ENCODE measurements at regions not wholly inside any gene's neighbourhood (a gene's known extent, or its start where the extent isn't known, plus 50 kb on each side); places are given as distances from the start of the nearest gene placed in this dataset.

DNA sequence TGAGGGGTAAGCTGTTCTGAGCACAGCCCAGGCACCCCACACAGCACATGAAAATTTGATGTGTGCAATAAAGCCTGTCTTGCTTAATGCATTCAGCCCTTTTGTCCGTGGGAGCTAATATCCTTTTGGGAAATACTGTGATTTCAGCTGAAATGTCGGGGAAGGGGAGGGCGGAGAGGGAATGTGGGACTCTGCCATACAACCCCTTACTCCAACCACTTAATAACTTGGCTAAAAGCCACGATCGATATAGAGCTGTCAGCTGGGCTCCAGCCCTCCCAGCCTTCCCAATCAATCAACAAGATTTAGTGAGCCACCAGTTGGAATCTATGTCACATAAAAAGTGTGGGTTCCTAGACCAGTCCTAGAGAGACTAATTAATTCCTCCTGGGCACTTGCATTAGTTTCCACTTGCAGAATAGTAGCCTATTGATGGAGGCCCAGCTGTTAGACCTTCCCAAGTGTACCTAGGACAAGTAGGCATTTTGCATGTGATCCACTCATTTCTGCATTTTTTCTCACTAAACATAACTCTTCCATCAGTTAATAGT, 82.7 kb upstream of the PIRT start:
- POLR2A ChIA-PET = no interaction called here
- no peak overlapping the region for H3K9ac ChIP-seq (replicated peaks; ENCODE audit: extremely low read depth, insufficient read depth, low read length)
- intact Hi-C loops (cut with micrococcal nuclease) = no loop called here
- H3K36me3 ChIP-seq (ENCODE audit: control insufficient read depth in 2 of 2, extremely low read depth in 1 of 2, insufficient read depth in 2 of 2, low read length in 2 of 2) = no peaks in the 10 kb centered on the region
- H4K20me1 ChIP-seq (replicated peaks; ENCODE audit: control insufficient read depth, extremely low read depth, insufficient read depth, low read length) = no peaks in the 10 kb centered on the region
- dilution Hi-C loops (cut with MboI; ENCODE audit: extremely low pct_ligation_motif_present, low sequenced_read_pairs) = no loop called here
- H3K79me2 ChIP-seq (ENCODE audit: control insufficient read depth, insufficient read depth, low read length) = no peaks in the 10 kb centered on the region
- H3K4me2 ChIP-seq (ENCODE audit: insufficient read depth, low read length) = no peak overlapping the region
- H3K4me3 ChIP-seq (replicated peaks in 1 of 3; ENCODE audit: insufficient read depth in 1 of 3, low read depth in 1 of 3, low read length in 3 of 3) = no peak overlapping the region
- CTCF ChIA-PET = no interaction called here
- TF ChIP-seq POLR2AphosphoS5 (IDR thresholded peaks at IDR 0.05; ENCODE audit: insufficient read depth, low read depth, low read length) = no peak
- no peak for TF ChIP-seq GATA2 (IDR thresholded peaks at IDR 0.05; ENCODE audit: insufficient read depth, insufficient read length, low read depth, low read length)
- TF ChIP-seq FOS (IDR thresholded peaks at IDR 0.05; ENCODE audit: borderline replicate concordance, insufficient read depth, low read length) = no peak
- TF ChIP-seq, protein P1, sequence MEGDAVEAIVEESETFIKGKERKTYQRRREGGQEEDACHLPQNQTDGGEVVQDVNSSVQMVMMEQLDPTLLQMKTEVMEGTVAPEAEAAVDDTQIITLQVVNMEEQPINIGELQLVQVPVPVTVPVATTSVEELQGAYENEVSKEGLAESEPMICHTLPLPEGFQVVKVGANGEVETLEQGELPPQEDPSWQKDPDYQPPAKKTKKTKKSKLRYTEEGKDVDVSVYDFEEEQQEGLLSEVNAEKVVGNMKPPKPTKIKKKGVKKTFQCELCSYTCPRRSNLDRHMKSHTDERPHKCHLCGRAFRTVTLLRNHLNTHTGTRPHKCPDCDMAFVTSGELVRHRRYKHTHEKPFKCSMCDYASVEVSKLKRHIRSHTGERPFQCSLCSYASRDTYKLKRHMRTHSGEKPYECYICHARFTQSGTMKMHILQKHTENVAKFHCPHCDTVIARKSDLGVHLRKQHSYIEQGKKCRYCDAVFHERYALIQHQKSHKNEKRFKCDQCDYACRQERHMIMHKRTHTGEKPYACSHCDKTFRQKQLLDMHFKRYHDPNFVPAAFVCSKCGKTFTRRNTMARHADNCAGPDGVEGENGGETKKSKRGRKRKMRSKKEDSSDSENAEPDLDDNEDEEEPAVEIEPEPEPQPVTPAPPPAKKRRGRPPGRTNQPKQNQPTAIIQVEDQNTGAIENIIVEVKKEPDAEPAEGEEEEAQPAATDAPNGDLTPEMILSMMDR (IDR thresholded peaks at IDR 0.05; ENCODE audit: extremely low read depth in 1 of 2, insufficient read depth in 1 of 2, low read depth in 1 of 2, low read length in 2 of 2) = no peak
- TF ChIP-seq MYC (IDR thresholded peaks at IDR 0.05; ENCODE audit: low read depth, low read length) = no peak
- no peak for TF ChIP-seq POLR2A (IDR thresholded peaks at IDR 0.05; ENCODE audit: low read depth, low read length)
- TF ChIP-seq, protein P2, sequence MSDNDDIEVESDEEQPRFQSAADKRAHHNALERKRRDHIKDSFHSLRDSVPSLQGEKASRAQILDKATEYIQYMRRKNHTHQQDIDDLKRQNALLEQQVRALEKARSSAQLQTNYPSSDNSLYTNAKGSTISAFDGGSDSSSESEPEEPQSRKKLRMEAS (IDR thresholded peaks at IDR 0.05; ENCODE audit: insufficient read depth, insufficient read length) = no peak
- no peak for TF ChIP-seq JUN (IDR thresholded peaks at IDR 0.05; ENCODE audit: borderline replicate concordance, insufficient read depth, insufficient read length, low read depth)
- TF ChIP-seq EZH2 (IDR thresholded peaks at IDR 0.05; ENCODE audit: borderline replicate concordance, low read depth, low read length, severe bottlenecking) = no peak
- no peaks in the 10 kb centered on the region for H3K4me1 ChIP-seq (ENCODE audit: control insufficient read depth, extremely low read depth, insufficient read depth, low read length)
- H3K27ac ChIP-seq (ENCODE audit: insufficient read depth, low read depth, low read length) = no peak overlapping the region
- H3K27me3 ChIP-seq (ENCODE audit: control insufficient read depth in 2 of 2, insufficient read depth in 2 of 2, low read length in 2 of 2) = no peaks in the 10 kb centered on the region
- DNase-seq (ENCODE audit: low read depth, low spot score) (no peak), FAIRE-seq (no peak)
- H2AFZ ChIP-seq (ENCODE audit: low read depth, low read length) = no peak overlapping the region
- no peaks in the 10 kb centered on the region for H3K9me1 ChIP-seq (replicated peaks; ENCODE audit: control insufficient read depth, extremely low read depth, insufficient read depth, low read length)
- BruUV-seq (replicated peaks) = no TSS peak
- H3K9me3 ChIP-seq (replicated peaks; ENCODE audit: control insufficient read depth, insufficient read depth, low read length) = peaks cover 5% of the 10 kb centered on the region
